Thyroid gland (tissue), 4 donors: ENCODE measurements at regions not wholly inside any gene's neighbourhood (a gene's known extent, or its start where the extent isn't known, plus 50 kb on each side); places are given as distances from the start of the nearest gene placed in this dataset.

ENCODE experiments used
- DNase-seq, 2 donors: peaks; one replicate each; pipeline ENCODE4 v3.0.0-alpha.2; 2019
- H3K27ac ChIP-seq, 3 donors: fragments of 200-600 bp; sonication (generic); 1 replicate in 2 of 3; 2 replicates in 1 of 3; pipeline ENCODE4 v1.5.1; 2016 to 2019; ENCODE audit warnings: mild to moderate bottlenecking in 1 of 3, moderate library complexity in 1 of 3
- H3K27me3 ChIP-seq: fragments of 200-600 bp; sonication (generic); one replicate; pipeline ENCODE4 v1.5.1; 2019
- H3K36me3 ChIP-seq, 2 donors: fragments of 200-600 bp; sonication (generic); one replicate each; pipeline ENCODE4 v1.5.1; 2016 to 2019
- H3K4me1 ChIP-seq, 2 donors: fragments of 200-600 bp; sonication (generic); one replicate each; pipeline ENCODE4 v1.5.1; 2017 to 2019
- H3K4me3 ChIP-seq, 3 donors: fragments of 200-600 bp; sonication (generic); replicated peaks in 1 of 3; 1 replicate in 2 of 3; 2 replicates in 1 of 3; pipeline ENCODE4 v1.5.1; 2016; ENCODE audit warnings: mild to moderate bottlenecking in 1 of 3
- H3K9me3 ChIP-seq: fragments of 200-600 bp; sonication (generic); one replicate; pipeline ENCODE4 v1.5.1; 2017
- CTCF ChIP-seq, 6 experiments: fragments of 200-600 bp in 3 of 6; fragments of 450-650 bp in 3 of 6; sonication (generic) in 3 of 6; IDR thresholded peaks; one replicate each; pipeline ENCODE4 v1.5.1; 2016 to 2019; ENCODE audit warnings: antibody characterized with exemption in 6 of 6, mild to moderate bottlenecking in 2 of 6, inconsistent platforms in 1 of 6, moderate library complexity in 1 of 6
- POLR2A ChIP-seq, 2 donors: fragments of 450-650 bp; IDR thresholded peaks; one replicate each; pipeline ENCODE4 v1.6.1; 2017; ENCODE audit warnings: antibody characterized with exemption in 2 of 2, mild to moderate bottlenecking in 2 of 2, moderate library complexity in 1 of 2
- WGBS, 2 donors: methylation state at CpG; one replicate each; pipeline ENCODE4 v1.1.5; 2017; 5-methylcytosine and 5-hydroxymethylcytosine counted together
- intact Hi-C: fragments of 100-400 bp; cut with DNase I; formaldehyde crosslinking; loops from one replicate; pipeline ENCODE4 v1.15.1; 2023

- TF ChIP-seq CTCF (IDR thresholded peaks at IDR 0.05) = no peak
- TF ChIP-seq POLR2A (IDR thresholded peaks at IDR 0.05) = no peak
- 79 to 86% methylated on average over 30 to 31 of the region's 31 CpGs for WGBS, 2 donors
- DNase-seq = no peak
- Histone ChIP-seq H3K27ac (no peak overlapping the region), H3K4me3 (no peak overlapping the region), H3K27me3 (no peaks in the 10 kb centered on the region), H3K4me1 (no peaks in the 10 kb centered on the region), H3K36me3 (no peaks in the 10 kb centered on the region), H3K9me3 (no peaks in the 10 kb centered on the region)
- intact Hi-C loops = no loop called here
Observed at GRCh38 chr6:163867518-163868292, 453.2 kb downstream of the QKI start.

- Histone ChIP-seq H3K27me3 (no peaks in the 10 kb centered on the region), H3K36me3 (no peaks in the 10 kb centered on the region), H3K27ac (no peak overlapping the region), H3K4me3 (no peak overlapping the region), H3K4me1 (no peaks in the 10 kb centered on the region), H3K9me3 (no peaks in the 10 kb centered on the region)
- intact Hi-C loops = no loop called here
- WGBS, 2 donors = 79 to 85% methylated on average over 4 to 7 of the region's 9 CpGs
- no peak for DNase-seq
- TF ChIP-seq POLR2A (IDR thresholded peaks at IDR 0.05) = no peak
- no peak for TF ChIP-seq CTCF (IDR thresholded peaks at IDR 0.05)
Observed at GRCh38 chr6:163866192-163866591, 451.7 kb downstream of the QKI start.

GRCh38 chr6:163863565-163863964 is 449.0 kb downstream of the QKI start:
- 84 to 89% methylated on average over 6 of the region's 6 CpGs for WGBS, 2 donors
- no peaks in the 10 kb centered on the region for H3K4me1 ChIP-seq
- no peak overlapping the region for H3K4me3 ChIP-seq
- no peaks in the 10 kb centered on the region for H3K9me3 ChIP-seq
- TF ChIP-seq POLR2A (IDR thresholded peaks at IDR 0.05) = no peak
- no peak for TF ChIP-seq CTCF (IDR thresholded peaks at IDR 0.05)
- H3K27ac ChIP-seq = no peak overlapping the region
- no peaks in the 10 kb centered on the region for H3K36me3 ChIP-seq
- H3K27me3 ChIP-seq = no peaks in the 10 kb centered on the region
- no peak for DNase-seq
- intact Hi-C loops = no loop called here

- TF ChIP-seq CTCF (IDR thresholded peaks at IDR 0.05) (no peak), POLR2A (IDR thresholded peaks at IDR 0.05) (no peak)
- intact Hi-C loops = no loop called here
- WGBS, 2 donors = 87 to 91% methylated on average over 5 of the region's 5 CpGs
- H3K4me1 ChIP-seq = no peaks in the 10 kb centered on the region
- no peaks in the 10 kb centered on the region for H3K27me3 ChIP-seq
- H3K9me3 ChIP-seq = no peaks in the 10 kb centered on the region
- DNase-seq = no peak
- no peak overlapping the region for H3K4me3 ChIP-seq
- H3K27ac ChIP-seq = no peak overlapping the region
- no peaks in the 10 kb centered on the region for H3K36me3 ChIP-seq
Observed at GRCh38 chr6:163862701-163863100, 448.2 kb downstream of the QKI start.

GRCh38 chr6:163861627-163862026 is 447.1 kb downstream of the QKI start:
- H3K4me3 ChIP-seq = no peak overlapping the region
- no peak for TF ChIP-seq POLR2A (IDR thresholded peaks at IDR 0.05)
- TF ChIP-seq CTCF (IDR thresholded peaks at IDR 0.05) = no peak
- no peak for DNase-seq
- H3K4me1 ChIP-seq = no peaks in the 10 kb centered on the region
- no peaks in the 10 kb centered on the region for H3K9me3 ChIP-seq
- intact Hi-C loops = no loop called here
- H3K27ac ChIP-seq = no peak overlapping the region
- no peaks in the 10 kb centered on the region for H3K27me3 ChIP-seq
- 90% methylated on average over 8 of the region's 8 CpGs for WGBS, 2 donors
- no peaks in the 10 kb centered on the region for H3K36me3 ChIP-seq
